Renal pelvis (tissue), 1 donor: ENCODE measurements at regions not wholly inside any gene's neighbourhood (a gene's known extent, or its start where the extent isn't known, plus 50 kb on each side); places are given as distances from the start of the nearest gene placed in this dataset.

ENCODE experiments used
- DNase-seq: peaks from one replicate; pipeline ENCODE4 v3.0.0-alpha.2; 2013

GRCh38 chr18:33517950-33518349 lies 60.1 kb upstream of the ASXL3 start:
- DNase-seq, result no peak

- DNase-seq, result no peak
These were observed 65.0 kb upstream of the ASXL3 start for GRCh38 chr18:33513027-33513426.

GRCh38 chr18:33507019-33507418 lies 66.5 kb upstream of the CCDC178 start:
- DNase-seq, result no peak

GRCh38 chr18:33505798-33506197 lies 65.3 kb upstream of the CCDC178 start:
- no peak for DNase-seq

GRCh38 chr18:33505297-33505696 lies 64.8 kb upstream of the CCDC178 start:
- no peak for DNase-seq

GRCh38 chr18:33495278-33495677 lies 54.8 kb upstream of the CCDC178 start:
- peak; percentile 45 for DNase-seq
